ENCODE measurements at regions not wholly inside any gene's neighbourhood (a gene's known extent, or its start where the extent isn't known, plus 50 kb on each side); places are given as distances from the start of the nearest gene placed in this dataset.
"Not testable (repeated sequence)": the region's sequence is repeated elsewhere in the genome, so short reads cannot be mapped to it uniquely, and the experiment has no call there.

DNA sequence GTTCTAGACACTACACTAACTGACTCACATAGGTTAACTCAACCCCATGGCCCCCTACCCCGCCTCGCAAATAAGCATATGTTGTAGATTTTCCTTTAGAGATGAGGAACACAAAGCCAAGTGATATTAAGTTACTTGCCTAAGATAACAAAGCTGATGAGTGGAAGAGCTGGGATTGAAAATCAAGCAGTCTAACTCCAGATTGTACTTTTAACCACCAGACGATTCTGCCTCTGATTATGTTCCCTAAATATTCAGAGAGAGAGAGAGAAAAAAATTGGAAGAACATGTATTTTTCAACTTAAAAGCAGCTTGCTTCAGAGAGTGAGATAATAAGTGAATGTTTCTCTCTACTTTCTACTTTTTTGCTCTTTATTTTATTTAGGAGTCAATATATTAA is 66.9 kb upstream of the THBS1 start:
- H3K27me3 ChIP-seq (ENCODE audit: control insufficient read depth in 3 of 3, insufficient read depth in 3 of 3, low read length in 2 of 3), result no peaks in the 10 kb centered on the region
- no peaks in the 10 kb centered on the region for H3K9me3 ChIP-seq (ENCODE audit: control insufficient read depth in 4 of 4, insufficient read depth in 3 of 4, low read length in 3 of 4)
- H3K27ac ChIP-seq (ENCODE audit: low read depth in 1 of 2, low read length in 1 of 2), result no peak overlapping the region
- TF ChIP-seq, protein P1, sequence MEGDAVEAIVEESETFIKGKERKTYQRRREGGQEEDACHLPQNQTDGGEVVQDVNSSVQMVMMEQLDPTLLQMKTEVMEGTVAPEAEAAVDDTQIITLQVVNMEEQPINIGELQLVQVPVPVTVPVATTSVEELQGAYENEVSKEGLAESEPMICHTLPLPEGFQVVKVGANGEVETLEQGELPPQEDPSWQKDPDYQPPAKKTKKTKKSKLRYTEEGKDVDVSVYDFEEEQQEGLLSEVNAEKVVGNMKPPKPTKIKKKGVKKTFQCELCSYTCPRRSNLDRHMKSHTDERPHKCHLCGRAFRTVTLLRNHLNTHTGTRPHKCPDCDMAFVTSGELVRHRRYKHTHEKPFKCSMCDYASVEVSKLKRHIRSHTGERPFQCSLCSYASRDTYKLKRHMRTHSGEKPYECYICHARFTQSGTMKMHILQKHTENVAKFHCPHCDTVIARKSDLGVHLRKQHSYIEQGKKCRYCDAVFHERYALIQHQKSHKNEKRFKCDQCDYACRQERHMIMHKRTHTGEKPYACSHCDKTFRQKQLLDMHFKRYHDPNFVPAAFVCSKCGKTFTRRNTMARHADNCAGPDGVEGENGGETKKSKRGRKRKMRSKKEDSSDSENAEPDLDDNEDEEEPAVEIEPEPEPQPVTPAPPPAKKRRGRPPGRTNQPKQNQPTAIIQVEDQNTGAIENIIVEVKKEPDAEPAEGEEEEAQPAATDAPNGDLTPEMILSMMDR (IDR thresholded peaks at IDR 0.05; ENCODE audit: control extremely low read depth, extremely low read depth), result no peak
- ATAC-seq (ENCODE audit: insufficient read depth, low FRiP score), result no peak
- H3K4me3 ChIP-seq, result no peak overlapping the region
- H3K36me3 ChIP-seq (ENCODE audit: control insufficient read depth in 4 of 4, insufficient read depth in 4 of 4, low read length in 4 of 4), result no peaks in the 10 kb centered on the region
- no peak overlapping the region for H3K9ac ChIP-seq (ENCODE audit: insufficient read depth in 1 of 2, low read length in 2 of 2)
- 90 to 93% methylated on average over 3 of the region's 3 CpGs for WGBS, 2 donors
- H3K4me1 ChIP-seq (ENCODE audit: control insufficient read depth in 5 of 5, insufficient read depth in 5 of 5, low read length in 5 of 5), result peaks cover 0 to 16% (median 3%) of the 10 kb centered on the region in 5 donors
- DNase-seq, result no peak

DNA sequence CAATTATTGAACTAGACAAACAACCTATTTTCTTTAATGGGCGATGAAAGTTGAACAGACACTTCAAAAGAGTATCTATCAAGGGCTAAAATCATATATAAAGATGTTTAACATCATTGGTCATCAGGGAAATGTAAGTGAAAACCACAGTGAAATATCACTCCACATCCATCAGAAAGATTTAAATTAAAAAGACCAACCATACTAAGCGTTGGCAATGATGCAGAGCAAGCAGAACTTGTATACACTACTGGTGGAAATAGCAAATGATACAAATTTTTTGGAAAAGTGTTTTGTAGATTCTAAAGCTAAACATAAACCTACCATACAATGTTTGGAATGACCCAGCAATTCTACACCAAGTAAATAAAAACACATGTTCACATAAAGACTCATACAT is 65.9 kb upstream of the THBS1 start:
- 98 to 99% methylated on average over 2 of the region's 2 CpGs for WGBS, 2 donors
- DNase-seq (no peak), ATAC-seq (ENCODE audit: insufficient read depth, low FRiP score) (no peak)
- no peaks in the 10 kb centered on the region for H3K36me3 ChIP-seq (ENCODE audit: control insufficient read depth in 4 of 4, insufficient read depth in 4 of 4, low read length in 4 of 4)
- H3K9ac ChIP-seq (ENCODE audit: insufficient read depth in 1 of 2, low read length in 2 of 2), result no peak overlapping the region
- H3K4me1 ChIP-seq (ENCODE audit: control insufficient read depth in 5 of 5, insufficient read depth in 5 of 5, low read length in 5 of 5), result peaks cover 0 to 16% (median 3%) of the 10 kb centered on the region in 5 donors
- no peak overlapping the region for H3K27ac ChIP-seq (ENCODE audit: low read depth in 1 of 2, low read length in 1 of 2)
- no peak overlapping the region for H3K4me3 ChIP-seq
- no peaks in the 10 kb centered on the region for H3K9me3 ChIP-seq (ENCODE audit: control insufficient read depth in 4 of 4, insufficient read depth in 3 of 4, low read length in 3 of 4)
- TF ChIP-seq, protein P1 (IDR thresholded peaks at IDR 0.05; ENCODE audit: control extremely low read depth, extremely low read depth), result no peak
- H3K27me3 ChIP-seq (ENCODE audit: control insufficient read depth in 3 of 3, insufficient read depth in 3 of 3, low read length in 2 of 3), result no peaks in the 10 kb centered on the region

DNA sequence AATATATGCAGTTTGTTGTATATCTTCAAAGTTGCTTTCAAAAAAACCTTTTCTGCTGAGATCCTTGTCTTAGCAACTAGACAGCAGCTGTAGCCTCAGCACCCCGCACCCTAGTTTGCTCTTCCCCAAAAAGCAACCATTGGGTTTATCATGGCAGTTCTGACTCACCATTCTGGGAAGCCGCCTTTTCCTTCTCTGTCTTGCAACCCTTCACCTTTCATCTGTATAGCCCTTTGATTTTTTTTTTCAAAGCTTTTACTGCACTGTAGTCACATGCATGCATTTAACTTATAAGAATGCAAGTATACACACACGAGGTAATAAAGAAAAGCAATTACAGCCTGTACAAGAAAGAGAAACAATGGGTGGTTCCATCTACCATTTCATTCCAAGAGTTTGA is 65.1 kb upstream of the THBS1 start:
- Histone ChIP-seq H3K4me1 (ENCODE audit: control insufficient read depth in 5 of 5, insufficient read depth in 5 of 5, low read length in 5 of 5) (peaks cover 0 to 16% (median 3%) of the 10 kb centered on the region in 5 donors), H3K4me3 (no peak overlapping the region), H3K27me3 (ENCODE audit: control insufficient read depth in 3 of 3, insufficient read depth in 3 of 3, low read length in 2 of 3) (no peaks in the 10 kb centered on the region), H3K9ac (ENCODE audit: insufficient read depth in 1 of 2, low read length in 2 of 2) (no peak overlapping the region), H3K27ac (ENCODE audit: low read depth in 1 of 2, low read length in 1 of 2) (no peak overlapping the region), H3K9me3 (ENCODE audit: control insufficient read depth in 4 of 4, insufficient read depth in 3 of 4, low read length in 3 of 4) (no peaks in the 10 kb centered on the region), H3K36me3 (ENCODE audit: control insufficient read depth in 4 of 4, insufficient read depth in 4 of 4, low read length in 4 of 4) (no peaks in the 10 kb centered on the region)
- WGBS, 2 donors, result 84 to 96% methylated on average over 3 of the region's 3 CpGs
- TF ChIP-seq, protein P1 (IDR thresholded peaks at IDR 0.05; ENCODE audit: control extremely low read depth, extremely low read depth), result no peak
- DNase-seq (no peak), ATAC-seq (ENCODE audit: insufficient read depth, low FRiP score) (no peak)

DNA sequence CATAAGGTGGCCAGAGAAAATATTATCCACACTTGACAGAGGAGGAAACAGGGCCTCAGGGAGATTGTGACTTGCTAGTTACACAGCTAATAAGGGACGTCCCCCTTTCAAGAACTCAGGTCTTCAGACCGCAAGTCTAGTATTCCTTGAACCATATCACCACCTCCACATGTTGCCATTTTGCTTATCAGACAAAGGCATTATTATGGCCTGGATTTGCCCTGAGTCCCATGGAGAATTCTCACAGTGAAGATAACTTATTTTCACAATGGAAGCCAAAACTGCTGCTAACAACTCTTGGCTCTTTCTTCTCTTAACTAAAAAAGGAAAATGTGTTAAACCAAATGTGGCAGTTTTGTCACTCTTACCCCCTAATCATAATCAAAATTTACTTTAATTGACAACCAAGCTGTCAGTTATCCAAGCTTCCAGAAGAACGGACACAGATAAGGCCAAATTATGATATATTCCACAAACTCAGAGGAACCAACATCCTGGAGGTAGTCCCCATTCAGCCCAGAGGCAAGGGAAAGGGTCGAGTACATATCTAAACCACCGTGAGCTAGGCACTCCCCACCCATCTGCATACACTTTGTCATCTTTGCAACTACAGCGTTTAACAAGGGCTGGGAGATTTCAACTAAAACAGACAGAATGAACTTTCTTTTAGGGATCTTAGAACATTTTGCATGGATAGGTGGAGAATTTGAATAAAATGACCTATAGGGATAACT is 63.6 kb upstream of the THBS1 start:
- no peak overlapping the region for H3K4me3 ChIP-seq
- H3K36me3 ChIP-seq (ENCODE audit: control insufficient read depth in 4 of 4, insufficient read depth in 4 of 4, low read length in 4 of 4), result no peaks in the 10 kb centered on the region
- no peak for ATAC-seq (ENCODE audit: insufficient read depth, low FRiP score)
- peaks cover 0 to 5% (median 0%) of the 10 kb centered on the region in 5 donors for H3K4me1 ChIP-seq (ENCODE audit: control insufficient read depth in 5 of 5, insufficient read depth in 5 of 5, low read length in 5 of 5)
- H3K27ac ChIP-seq (ENCODE audit: low read depth in 1 of 2, low read length in 1 of 2), result no peak overlapping the region
- no peak for DNase-seq
- no peak overlapping the region for H3K9ac ChIP-seq (ENCODE audit: insufficient read depth in 1 of 2, low read length in 2 of 2)
- TF ChIP-seq, protein P1 (IDR thresholded peaks at IDR 0.05; ENCODE audit: control extremely low read depth, extremely low read depth), result no peak
- 92 to 93% methylated on average over 6 of the region's 6 CpGs for WGBS, 2 donors
- H3K9me3 ChIP-seq (ENCODE audit: control insufficient read depth in 4 of 4, insufficient read depth in 3 of 4, low read length in 3 of 4), result no peaks in the 10 kb centered on the region
- H3K27me3 ChIP-seq (ENCODE audit: control insufficient read depth in 3 of 3, insufficient read depth in 3 of 3, low read length in 2 of 3), result no peaks in the 10 kb centered on the region

DNA sequence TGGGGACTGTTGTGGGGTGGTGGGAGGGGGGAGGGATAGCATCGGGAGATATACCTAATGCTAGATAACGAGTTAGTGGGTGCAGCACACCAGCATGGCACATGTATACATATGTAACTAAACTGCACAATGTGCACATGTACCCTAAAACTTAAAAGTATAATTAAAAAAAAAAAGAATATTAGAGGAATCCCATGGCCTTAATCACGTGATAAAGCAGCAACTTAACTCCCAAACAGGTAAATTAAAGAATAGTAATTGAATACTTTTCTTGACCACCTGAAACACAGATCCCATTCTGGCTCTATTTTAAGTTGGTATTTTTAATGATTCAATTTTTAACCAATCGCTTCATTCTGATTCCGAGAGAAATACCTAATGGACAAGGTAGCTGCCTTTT is 56.9 kb upstream of the THBS1 start:
- not testable (repeated sequence) for DNase-seq; H3K27ac ChIP-seq (ENCODE audit: low read depth in 1 of 2, low read length in 1 of 2); H3K4me1 ChIP-seq (ENCODE audit: control insufficient read depth in 5 of 5, insufficient read depth in 5 of 5, low read length in 5 of 5); H3K9ac ChIP-seq (ENCODE audit: insufficient read depth in 1 of 2, low read length in 2 of 2); H3K27me3 ChIP-seq (ENCODE audit: control insufficient read depth in 3 of 3, insufficient read depth in 3 of 3, low read length in 2 of 3); H3K36me3 ChIP-seq (ENCODE audit: control insufficient read depth in 4 of 4, insufficient read depth in 4 of 4, low read length in 4 of 4); H3K9me3 ChIP-seq (ENCODE audit: control insufficient read depth in 4 of 4, insufficient read depth in 3 of 4, low read length in 3 of 4); H3K4me3 ChIP-seq; ATAC-seq (ENCODE audit: insufficient read depth, low FRiP score)
- 88 to 96% methylated on average over 3 to 5 of the region's 5 CpGs for WGBS, 2 donors
